Tibial artery (tissue), 4 donors: ENCODE measurements at regions not wholly inside any gene's neighbourhood (a gene's known extent, or its start where the extent isn't known, plus 50 kb on each side); places are given as distances from the start of the nearest gene placed in this dataset.

Experiments
- DNase-seq, 2 donors: peaks; one replicate each; pipeline ENCODE4 v3.0.0-alpha.2; 2019
- H3K27ac ChIP-seq, 2 donors: fragments of 200-600 bp; sonication (generic) in 1 of 2; 1 replicate in 1 of 2; 2 replicates in 1 of 2; pipeline ENCODE4 v1.5.1; 2018 to 2019; ENCODE audit warnings: mild to moderate bottlenecking in 1 of 2
- H3K27me3 ChIP-seq, 2 donors: fragments of 200-600 bp; sonication (generic) in 1 of 2; one replicate each; pipeline versions ENCODE4 v1.5.1 to v1.6.0; 2016 to 2019
- H3K36me3 ChIP-seq, 3 donors: fragments of 200-600 bp; sonication (generic) in 2 of 3; one replicate each; pipeline ENCODE4 v1.5.1; 2016 to 2019; ENCODE audit warnings: mild to moderate bottlenecking in 2 of 3
- H3K4me1 ChIP-seq, 4 donors: fragments of 200-600 bp; sonication (generic) in 2 of 4; 1 replicate in 3 of 4; 2 replicates in 1 of 4; pipeline ENCODE4 v1.5.1; 2016 to 2019
- H3K4me3 ChIP-seq, 2 donors: fragments of 200-600 bp; sonication (generic) in 1 of 2; 1 replicate in 1 of 2; 2 replicates in 1 of 2; pipeline ENCODE4 v1.5.1; 2018 to 2019; ENCODE audit warnings: mild to moderate bottlenecking in 2 of 2
- H3K9me3 ChIP-seq, 3 donors: fragments of 200-600 bp; sonication (generic) in 1 of 3; one replicate each; pipeline ENCODE4 v1.5.1; 2016 to 2019
- CTCF ChIP-seq, 2 experiments: fragments of 200-600 bp in 1 of 2; fragments of 450-650 bp in 1 of 2; IDR thresholded peaks; one replicate each; pipeline ENCODE4 v1.5.1; 2017 to 2019; ENCODE audit warnings: antibody characterized with exemption in 2 of 2, mild to moderate bottlenecking in 1 of 2, moderate library complexity in 1 of 2
- intact Hi-C: fragments of 100-400 bp; cut with DNase I; formaldehyde crosslinking; loops from one replicate; pipeline ENCODE4 v1.15.0; 2023; ENCODE audit warnings: low total_unique reads

- no peak for DNase-seq
- Histone ChIP-seq H3K36me3 (no peaks in the 10 kb centered on the region), H3K27ac (no peak overlapping the region), H3K27me3 (no peaks in the 10 kb centered on the region), H3K4me1 (no peaks in the 10 kb centered on the region), H3K9me3 (no peaks in the 10 kb centered on the region), H3K4me3 (no peak overlapping the region)
- intact Hi-C loops = no loop called here
- TF ChIP-seq CTCF (IDR thresholded peaks at IDR 0.05) = no peak
Observed at GRCh38 chr18:53874103-53874502, 350.4 kb downstream of the MBD2 start.

DNA sequence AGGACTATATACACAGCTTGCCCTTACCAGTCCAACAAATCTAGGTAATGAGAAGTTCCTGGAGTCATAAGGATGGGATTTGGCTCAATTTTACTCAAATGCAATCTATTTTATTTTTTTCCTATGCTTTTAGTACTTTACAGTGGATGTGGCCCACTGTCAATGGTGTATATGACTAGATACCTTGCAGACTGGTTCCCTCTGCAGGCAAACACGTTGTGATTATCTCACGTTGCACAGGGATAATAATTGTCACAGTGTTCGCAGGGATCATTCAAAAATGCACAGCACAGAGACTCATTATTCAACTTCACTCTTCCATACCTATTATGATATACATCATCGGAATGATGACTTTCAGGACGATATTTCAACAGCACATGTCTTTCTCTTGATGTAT, 359.7 kb downstream of the MBD2 start:
- Histone ChIP-seq H3K27me3 (no peaks in the 10 kb centered on the region), H3K9me3 (no peaks in the 10 kb centered on the region), H3K36me3 (no peaks in the 10 kb centered on the region), H3K4me3 (no peak overlapping the region), H3K4me1 (no peaks in the 10 kb centered on the region), H3K27ac (no peak overlapping the region)
- no peak for TF ChIP-seq CTCF (IDR thresholded peaks at IDR 0.05)
- no peak for DNase-seq
- intact Hi-C loops = no loop called here

GRCh38 chr18:53862921-53863320, 361.5 kb downstream of the MBD2 start:
- DNase-seq = no peak
- Histone ChIP-seq H3K36me3 (no peaks in the 10 kb centered on the region), H3K4me1 (no peaks in the 10 kb centered on the region), H3K27ac (no peak overlapping the region), H3K4me3 (no peak overlapping the region), H3K27me3 (no peaks in the 10 kb centered on the region), H3K9me3 (no peaks in the 10 kb centered on the region)
- TF ChIP-seq CTCF (IDR thresholded peaks at IDR 0.05) = no peak
- intact Hi-C loops = no loop called here

DNA sequence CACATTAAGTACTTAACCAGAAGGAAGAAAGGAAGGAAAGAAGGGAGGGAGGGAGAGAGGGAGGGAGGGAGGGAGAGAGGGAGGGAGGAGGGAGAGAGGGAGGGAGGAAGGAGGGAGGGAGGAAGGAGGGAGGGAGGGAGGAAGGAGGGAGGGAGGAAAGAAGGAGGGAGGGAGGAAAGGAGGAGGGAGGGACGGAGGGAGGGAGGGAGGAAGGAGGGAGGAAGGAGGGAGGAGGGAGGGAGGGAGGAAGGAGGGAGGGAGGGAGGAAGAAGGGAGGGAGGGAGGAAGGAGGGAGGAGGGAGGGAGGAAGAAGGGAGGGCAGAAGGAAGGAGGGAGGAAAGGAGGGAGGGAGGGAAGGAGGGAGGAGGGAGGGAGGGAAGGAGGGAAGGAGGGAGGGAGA, 363.3 kb downstream of the MBD2 start:
- Histone ChIP-seq H3K4me3 (no peak overlapping the region), H3K4me1 (no peaks in the 10 kb centered on the region), H3K9me3 (no peaks in the 10 kb centered on the region), H3K27ac (no peak overlapping the region), H3K36me3 (no peaks in the 10 kb centered on the region), H3K27me3 (no peaks in the 10 kb centered on the region)
- intact Hi-C loops = no loop called here
- DNase-seq = no peak
- TF ChIP-seq CTCF (IDR thresholded peaks at IDR 0.05) = no peak

- no peak overlapping the region for H3K27ac ChIP-seq
- no peaks in the 10 kb centered on the region for H3K4me1 ChIP-seq
- intact Hi-C loops = no loop called here
- H3K4me3 ChIP-seq = no peak overlapping the region
- no peaks in the 10 kb centered on the region for H3K36me3 ChIP-seq
- H3K9me3 ChIP-seq = no peaks in the 10 kb centered on the region
- no peak for DNase-seq
- H3K27me3 ChIP-seq = no peaks in the 10 kb centered on the region
- no peak for TF ChIP-seq CTCF (IDR thresholded peaks at IDR 0.05)
Observed at GRCh38 chr18:53859764-53860163, 364.7 kb downstream of the MBD2 start.

DNA sequence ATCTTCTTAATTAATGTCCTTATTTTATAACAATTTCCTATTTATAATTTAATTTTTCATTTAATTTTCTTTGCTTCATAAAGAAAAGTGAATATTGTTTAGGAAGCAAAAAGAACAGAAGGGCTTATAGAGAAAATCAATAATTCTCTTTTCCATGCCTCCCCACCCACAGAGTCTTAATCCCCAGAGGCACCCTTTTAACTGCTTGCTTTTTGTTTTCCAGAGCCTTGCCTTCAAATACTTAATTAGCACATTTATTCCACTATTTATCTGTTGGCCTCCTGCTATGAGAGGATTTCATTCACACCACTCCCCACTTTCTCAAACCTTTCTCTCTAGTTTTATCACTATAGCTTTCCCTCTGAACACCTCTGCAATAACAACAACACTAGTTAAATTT, 373.6 kb downstream of the MBD2 start:
- H3K36me3 ChIP-seq = no peaks in the 10 kb centered on the region
- no peak overlapping the region for H3K4me3 ChIP-seq
- TF ChIP-seq CTCF (IDR thresholded peaks at IDR 0.05) = no peak
- H3K27me3 ChIP-seq = no peaks in the 10 kb centered on the region
- peaks cover 0 to 6% (median 0%) of the 10 kb centered on the region in 3 donors for H3K9me3 ChIP-seq
- DNase-seq = no peak
- intact Hi-C loops = no loop called here
- no peak overlapping the region for H3K27ac ChIP-seq
- H3K4me1 ChIP-seq = no peaks in the 10 kb centered on the region
